ENCODE measurements at regions not wholly inside any gene's neighbourhood (a gene's known extent, or its start where the extent isn't known, plus 50 kb on each side); places are given as distances from the start of the nearest gene placed in this dataset.

DNA sequence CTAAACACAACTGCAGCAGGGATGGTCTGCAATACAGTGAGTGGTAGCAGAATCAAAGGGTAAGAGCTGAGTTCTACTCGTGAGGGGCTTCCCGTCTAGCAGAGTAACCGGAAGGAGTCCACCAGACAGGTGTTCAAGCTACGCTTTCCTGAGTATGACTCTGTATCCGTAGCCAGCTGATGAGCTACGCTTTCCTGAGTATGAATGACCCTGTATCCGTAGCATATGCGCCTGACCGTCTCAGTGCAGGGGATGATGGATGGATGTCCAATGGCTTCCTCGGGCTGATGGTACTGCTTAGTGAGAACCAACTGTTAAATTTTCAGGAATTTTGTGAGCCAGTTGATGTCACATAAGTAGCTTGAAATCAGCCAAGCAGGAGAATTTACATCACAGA is 244.1 kb upstream of the MYT1L start:
- no peak for DNase-seq

DNA sequence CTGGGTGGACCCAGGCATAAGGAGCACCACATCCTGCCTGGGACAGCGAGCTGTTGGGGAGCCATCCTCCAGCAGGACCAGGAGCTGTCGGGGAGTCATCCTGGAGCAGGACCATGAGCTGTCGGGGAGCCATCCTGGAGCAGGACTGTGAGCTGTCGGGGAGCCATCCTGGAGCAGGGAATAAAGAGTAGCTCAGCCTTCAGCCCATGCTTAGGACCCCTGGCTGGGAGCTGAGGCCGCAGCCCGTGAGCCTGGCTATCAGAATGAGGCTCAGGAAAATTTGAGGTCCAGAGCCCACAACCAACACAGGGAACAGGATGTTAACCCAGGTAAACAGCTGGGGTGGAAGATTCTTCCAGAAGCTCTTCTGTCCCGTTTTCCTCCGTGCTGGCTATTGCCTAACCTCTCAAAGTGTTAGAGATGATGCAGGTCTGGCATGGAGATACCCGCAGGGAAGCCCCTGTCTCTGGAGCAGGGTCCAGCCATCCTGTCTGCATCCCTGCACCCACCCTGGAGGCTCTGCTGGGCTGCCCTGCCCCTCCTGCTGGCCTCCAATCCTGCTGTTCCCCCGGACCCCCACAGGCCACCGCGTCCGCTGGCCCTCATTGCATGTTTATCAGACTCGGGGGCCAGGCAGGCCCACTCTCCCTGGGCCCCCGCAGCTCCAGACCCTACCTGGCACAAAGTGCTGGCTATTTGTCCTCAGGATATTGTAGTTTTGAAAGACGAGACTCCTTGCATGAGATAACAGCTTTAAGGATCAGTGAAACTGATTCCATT is 243.5 kb upstream of the MYT1L start:
- DNase-seq, result no peak

DNA sequence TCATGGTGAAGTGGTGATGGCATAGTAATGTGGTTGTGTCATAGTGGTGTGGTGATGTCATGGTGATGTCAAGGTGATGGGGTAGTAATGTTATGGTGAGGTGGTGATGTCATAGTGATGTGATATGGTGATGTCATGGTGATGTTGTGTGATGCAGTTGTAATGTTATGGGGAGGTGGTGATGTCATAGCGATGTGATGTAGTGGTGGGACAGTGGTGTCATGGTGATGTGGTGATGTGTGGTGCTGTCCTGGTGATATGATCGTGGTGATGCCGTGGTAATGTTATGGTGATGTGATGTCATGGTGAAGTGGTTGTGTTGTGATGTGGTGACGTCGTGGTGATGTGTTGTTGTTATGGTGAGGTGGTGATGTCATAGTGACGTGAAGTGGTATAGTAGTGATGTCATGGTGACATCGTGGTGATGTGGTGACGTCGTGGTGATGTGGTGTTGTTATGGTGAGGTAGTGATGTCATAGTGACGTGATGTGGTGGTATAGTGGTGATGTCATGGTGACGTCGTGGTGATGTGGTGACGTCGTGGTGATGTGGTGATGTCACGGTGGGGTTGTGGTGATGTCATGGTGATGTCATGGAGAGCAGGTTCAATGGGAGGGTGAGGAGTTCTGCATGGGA is 242.7 kb upstream of the MYT1L start:
- peak in 1 of 3 experiments; percentile 51 for DNase-seq

DNA sequence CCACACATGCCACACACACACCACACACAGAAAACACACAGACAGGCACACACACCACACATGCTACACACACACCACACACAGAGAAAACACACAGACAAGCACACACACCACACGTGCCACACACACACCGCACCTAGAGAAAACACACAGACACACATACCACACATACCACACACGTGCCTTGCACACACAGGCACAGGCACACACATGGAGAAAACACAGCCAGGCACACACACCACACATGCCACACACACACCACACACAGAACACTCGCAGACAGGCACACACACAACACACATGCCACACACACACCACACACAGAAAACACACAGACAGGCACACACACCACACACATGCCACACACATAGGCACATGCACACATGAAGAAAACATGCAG is 242.1 kb upstream of the MYT1L start:
- no peak for DNase-seq

DNA sequence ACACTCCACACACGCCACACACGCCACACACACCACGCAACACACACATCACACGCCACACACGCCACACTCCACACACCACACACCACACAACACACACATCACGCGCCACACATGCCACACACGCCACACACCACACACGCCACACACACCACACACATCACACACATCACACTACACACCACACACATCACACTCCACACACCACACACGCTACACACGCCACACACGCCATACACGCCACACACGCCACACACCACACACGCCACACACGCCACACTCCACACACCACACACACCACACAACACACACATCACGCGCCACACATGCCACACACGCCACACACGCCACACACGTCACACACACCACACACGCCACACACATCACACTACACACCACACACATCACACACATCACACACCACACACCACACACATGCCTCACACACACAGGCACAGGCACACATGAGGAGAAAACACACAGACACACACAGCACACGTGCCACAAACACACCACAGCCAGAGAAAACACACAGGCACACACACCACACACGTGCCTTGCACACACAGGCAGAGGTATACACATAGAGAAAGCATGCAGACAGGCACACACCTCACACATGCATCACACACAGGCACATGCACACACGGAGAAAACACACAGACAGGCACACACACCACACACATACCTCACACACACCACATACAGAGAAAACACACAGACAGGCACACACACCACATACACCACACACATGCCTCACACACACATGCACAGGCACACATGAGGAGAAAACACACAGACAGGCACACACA is 241.5 kb upstream of the MYT1L start:
- DNase-seq, result no peak

DNA sequence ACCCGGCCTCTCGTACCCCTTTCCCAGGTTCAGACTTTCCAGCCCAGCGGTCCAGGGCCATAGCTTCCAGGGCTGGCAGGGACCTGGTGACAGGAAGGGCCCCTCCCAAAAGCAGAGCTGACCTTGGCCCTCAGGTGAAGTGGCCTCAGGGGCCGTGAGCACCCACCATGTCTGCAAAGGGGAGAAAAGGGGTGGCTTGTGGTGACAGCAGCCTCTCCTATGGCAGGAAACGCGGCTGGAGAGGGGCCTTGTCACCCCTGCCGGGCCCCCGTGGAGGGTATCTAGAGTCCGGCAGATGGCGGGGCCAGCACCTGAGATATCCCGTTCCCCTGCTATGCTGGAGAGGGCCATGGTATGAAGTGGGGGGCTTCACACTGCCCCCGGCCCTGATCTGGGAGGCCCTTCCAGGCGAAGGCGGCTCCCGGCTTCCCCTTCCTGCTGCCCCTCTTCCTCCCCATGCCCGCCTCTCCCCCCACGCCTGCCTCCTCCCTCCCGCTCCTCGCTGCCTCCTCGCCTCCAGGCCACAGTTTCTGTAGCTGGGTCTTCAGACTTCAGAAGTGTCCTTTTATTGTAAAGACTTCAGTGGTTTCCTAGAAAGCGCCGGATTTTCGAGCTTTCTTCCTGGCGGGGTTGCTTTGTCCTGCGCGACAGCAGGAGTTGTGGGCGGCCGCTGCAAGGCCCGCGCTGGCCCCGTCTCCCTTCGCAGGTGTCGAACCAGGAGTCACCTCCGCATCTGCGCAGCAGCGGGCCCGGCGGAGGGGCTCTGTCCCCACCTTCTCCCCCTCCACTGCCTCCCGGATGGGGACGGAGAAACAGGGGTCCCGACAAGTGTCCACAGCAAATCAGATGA is 240.5 kb upstream of the MYT1L start:
- no peak for DNase-seq

DNA sequence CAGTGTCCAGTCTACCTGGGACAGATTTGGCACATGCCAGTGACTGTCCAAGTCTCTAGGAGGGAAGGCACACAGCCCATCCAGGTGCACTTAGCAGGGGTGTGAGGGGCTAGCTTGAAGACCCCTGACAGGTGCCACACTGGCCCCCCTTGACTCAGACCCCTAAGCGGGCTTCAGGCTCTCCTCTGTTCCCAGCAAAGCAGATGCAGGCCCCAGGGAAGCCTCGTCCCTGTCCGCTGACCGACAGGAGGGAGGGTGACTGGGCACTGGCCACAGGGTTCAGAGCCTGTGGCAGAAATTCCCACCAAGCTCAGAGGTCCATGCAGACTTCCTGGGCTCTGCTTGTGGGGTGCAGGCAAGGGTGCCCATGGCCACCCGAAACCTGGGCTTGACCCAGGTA is 239.8 kb upstream of the MYT1L start:
- no peak for DNase-seq

DNA sequence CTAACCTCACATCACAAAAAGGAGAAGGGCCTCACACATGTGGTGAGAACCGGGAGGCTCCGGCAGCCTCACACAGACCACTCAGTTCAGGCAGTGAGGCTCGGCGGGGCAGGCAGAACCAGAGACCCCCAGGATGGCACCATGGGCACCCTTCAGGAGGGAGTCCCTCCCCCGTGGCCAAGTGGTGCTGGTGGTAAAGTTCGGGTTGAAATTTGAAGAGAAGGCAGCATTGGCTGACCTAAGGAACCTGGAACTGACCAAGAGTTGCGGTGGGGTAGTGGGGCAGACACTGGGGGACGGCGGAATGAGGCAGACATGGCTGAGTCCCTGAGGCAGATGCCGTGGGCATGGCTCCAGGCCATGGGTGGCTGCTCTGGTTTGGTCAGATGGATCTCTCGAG is 239.3 kb upstream of the MYT1L start:
- no peak for DNase-seq

DNA sequence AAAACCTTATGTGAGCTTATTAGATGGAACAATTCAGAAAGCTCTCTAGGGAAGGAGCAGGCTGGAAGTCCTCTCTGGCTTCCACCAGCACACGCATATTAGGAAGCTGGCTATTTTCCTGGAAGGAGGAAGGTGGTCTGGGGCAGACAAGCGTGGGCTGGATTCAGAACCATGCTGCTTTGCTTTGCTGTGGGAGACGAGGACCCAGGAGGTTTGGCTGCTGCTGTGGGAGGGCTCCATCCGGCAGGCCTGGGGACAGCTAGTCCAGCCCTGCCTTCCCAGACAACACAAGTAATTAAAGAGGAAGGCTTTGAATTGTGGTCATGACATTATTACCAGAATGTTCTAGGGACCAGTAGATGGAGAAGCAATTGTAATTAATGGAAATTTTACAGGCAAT is 238.8 kb upstream of the MYT1L start:
- no peak for DNase-seq

DNA sequence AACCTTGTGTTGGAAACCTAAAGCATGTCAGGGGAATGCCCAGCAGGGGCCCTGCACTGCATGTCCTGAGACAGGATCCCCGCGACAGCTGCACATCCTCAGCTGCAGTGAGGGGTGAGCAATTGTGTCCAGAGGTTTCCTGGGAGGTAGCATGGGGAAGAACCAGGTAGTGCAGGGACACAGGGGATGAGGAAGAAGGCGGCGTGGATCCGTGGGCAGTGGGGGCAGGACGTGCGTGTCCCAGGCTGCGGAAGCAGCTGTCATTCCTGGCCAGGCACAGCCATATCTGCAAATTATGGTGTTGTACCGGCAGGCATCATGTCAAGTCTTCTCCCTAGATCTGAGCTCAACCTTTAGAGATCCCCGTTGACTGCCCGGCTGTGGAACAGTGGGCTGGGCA is 238.2 kb upstream of the MYT1L start:
- DNase-seq, result no peak

DNA sequence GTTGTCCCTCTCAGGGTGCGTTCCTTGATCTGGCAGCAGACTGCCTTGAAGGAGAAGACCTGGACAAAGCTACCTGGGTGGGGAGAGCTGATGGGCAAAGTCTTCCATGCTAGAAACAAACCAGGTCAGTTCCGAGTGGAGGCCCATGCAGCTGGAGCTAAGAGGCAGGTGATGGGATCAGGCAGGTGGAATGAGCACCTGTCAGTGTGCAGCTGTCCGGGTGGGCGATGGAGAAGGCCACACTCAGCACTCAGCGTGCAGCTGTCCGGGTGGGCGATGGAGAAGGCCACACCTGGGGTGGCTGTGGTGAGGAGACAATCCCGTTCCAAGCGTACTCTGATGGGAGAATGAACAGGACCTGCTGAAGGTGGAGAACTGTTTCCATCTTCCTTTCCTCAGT is 237.3 kb upstream of the MYT1L start:
- no peak for DNase-seq

DNA sequence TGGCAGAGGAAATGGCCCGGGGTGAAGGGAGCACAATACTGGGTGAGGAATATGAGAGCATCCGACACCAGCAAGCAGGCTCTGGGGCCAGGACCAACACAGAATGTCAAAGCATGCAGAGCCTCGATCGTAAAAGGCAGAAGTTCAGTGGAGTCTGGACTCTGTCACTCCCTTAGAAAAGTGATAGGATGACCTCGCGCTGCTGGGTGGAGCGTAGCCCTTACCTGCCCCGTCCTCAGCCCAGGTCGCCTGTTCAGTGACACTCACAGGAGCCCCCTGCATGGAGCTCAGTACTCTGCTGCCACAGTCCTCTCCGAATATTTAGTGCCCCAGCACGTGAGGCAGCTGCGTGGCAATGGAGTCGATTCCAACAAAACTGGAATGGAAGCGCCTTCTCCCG is 236.7 kb upstream of the MYT1L start:
- no peak for DNase-seq

DNA sequence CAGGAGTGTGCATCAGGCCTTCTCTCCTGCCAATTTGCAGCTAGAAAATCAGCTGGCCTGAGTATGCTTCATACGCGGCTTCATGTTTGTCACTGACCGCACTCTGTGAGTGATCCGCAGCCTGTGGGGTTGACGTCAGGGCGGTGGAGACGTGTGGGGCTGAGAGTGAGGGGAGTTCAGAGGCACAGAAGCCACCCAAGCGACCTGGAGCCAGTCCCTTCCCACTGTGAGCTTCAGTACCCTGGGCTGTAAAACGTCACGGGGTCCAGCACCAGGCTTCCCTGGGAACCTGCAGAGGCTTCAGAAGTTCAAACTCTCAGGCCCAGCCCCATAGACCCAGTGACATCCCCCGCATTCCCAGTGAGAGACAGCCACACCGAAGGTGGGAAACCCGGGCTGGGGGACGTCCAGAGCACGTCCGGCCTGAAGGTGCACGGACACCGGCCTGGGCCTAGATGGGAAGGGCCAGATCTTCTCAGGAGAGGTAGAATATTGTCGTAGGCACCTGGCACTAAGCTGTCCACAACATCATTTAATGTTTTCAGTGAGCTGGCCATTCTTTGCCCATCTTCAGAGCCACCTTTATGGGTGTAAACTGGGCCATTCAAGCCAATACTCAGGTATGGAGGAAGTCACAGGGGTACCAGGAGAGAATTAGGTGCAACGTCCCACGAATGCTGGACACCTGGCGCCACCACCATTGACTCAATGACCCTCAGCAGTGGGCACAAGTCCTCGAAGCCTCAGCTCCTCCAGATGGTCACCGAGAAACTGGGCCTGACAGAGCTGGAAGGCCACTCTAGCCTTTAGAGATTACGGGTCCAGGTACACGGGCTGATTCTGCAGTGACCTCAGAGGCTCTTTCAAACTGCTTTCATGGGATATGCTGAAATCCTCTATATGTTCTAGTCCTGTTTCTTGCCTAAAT is 235.6 kb upstream of the MYT1L start:
- DNase-seq, result no peak

DNA sequence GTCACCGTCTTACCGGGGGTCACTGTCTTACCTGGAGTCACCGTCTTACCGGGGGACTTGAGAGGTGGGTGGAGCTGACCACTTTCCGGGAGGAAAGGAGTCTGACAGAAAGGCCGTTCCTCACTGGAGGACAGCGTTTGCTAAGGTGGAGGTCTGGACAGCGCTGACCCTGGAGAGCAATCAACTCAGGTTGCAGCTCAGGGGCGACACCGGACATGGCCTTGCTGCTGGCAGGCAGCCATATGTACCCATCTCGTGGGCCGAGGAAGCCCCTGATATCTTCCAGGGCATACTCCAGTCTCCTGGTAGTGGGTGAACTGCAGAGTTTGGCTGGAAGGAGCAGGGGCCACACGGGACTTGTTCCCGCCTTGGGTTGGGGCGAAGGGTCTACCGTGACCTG is 234.6 kb upstream of the MYT1L start:
- no peak for DNase-seq

DNA sequence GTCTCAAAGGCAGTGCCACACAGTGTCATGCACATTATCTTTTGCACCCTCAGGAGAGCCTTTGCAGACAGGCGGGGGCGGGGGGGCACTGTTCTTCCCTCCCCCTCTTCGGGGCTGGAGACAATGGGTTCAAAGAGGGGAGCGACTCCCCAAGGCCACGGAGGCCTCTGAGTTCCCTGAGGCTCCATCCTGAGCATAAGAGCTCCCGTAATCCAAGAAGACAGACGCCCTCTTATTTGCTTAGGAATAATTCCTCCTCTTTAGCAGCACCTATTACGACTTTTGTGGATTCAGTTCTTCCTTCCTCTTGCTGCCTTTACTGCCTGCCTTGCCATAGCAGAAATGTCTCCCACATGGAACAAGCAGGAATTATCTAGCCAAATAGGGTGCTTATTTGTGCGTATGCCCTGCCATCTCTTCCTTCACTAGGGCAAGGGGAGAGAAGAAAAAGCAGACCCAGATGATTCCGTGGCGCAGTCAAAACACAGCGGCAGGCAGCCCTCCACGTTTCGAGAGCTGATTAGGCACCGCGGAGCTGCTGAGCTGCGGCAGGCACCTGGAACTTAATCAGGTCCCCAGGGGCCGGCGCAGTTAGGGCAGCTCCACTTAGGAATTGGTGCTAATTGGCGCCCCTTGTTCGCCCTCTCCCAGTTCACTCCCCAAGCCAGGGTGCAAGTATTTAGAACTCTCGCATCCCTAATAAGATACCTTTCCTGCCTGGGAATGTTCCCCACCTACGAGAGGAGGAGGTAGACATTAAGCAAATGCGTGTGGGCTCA is 233.4 kb upstream of the MYT1L start:
- DNase-seq, result peak; percentile 41 to 86 (median 73)

DNA sequence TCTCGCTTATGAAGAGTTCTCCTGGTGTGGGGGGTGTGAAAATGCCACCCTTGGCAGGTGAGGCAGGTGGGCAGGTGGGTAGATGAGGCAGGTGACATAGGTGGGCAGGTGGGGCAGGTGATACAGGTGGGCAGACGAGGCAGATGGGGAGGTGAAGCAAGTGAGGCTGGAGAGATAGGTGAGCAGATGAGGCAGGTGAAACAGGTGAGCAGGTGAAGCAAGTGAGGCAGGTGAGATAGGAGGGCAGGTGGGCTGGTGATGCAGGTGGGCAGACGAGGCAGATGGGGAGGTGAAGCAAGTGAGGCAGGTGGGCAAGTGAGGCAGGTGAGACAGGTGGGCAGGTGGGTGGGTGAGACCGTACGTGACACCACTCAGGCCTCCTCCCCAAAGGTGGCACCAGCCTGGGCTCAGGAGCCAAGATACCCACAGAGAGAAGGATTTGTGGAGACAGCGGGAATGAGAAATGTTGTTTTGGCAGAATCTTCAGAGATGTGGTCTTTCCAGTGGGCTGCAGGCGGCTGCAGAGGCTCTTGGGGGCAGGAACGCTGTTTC is 232.3 kb upstream of the MYT1L start:
- DNase-seq, result no peak

DNA sequence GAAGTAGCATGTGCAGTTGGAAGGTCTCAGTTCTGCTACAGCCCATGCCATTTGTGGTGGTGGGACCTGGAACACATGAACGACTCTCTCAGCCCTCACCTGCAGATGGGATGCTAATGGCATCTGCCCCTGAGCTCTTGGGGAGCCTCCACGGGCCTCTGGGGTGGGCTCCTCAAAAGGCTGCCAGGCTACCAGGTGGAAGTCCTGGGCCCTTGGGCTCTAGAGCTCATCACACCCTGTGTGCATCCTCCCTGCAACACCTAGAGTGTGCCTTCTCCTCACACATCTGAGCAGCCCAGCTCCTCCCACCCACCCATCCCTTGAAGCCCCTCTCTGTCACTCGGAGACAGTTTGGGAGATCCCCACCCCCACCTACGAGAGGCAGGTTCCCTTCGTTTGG is 231.8 kb upstream of the MYT1L start:
- DNase-seq, result no peak

DNA sequence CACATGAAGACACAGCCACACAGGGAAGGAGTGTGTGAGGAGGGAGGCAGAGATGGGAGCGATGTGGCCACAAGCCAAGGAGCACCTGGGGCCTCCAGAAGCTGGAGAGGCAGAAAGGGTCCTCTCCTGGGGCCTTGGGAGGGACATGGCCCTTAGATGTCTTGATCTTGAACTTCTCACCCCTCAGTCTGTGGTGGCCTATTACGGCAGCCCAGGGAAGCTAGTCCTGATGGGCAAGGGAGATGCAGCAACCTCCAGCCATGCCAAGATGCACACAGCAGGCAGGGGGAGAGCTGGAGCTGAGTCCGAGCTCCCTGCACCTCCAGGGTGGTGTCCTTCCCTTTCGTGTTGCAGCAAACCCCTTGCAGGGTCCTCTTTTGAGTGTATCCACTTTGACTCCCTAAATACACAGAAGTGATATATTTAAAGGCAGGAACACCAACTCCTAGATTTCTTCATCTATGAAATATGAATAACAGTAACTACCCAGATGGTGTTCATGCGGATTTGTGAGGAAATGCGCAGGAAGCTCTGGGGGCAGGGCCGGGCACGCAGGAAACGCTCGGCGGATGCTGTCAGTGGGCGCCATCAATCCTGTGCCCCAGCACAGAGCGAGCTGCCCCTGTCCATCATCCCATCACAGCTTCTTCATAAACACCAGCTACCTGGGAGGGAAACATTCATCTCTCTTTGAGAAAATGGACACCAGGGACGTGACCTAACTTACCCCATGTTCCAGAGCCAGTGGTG is 230.4 kb upstream of the MYT1L start:
- DNase-seq, result no peak

DNA sequence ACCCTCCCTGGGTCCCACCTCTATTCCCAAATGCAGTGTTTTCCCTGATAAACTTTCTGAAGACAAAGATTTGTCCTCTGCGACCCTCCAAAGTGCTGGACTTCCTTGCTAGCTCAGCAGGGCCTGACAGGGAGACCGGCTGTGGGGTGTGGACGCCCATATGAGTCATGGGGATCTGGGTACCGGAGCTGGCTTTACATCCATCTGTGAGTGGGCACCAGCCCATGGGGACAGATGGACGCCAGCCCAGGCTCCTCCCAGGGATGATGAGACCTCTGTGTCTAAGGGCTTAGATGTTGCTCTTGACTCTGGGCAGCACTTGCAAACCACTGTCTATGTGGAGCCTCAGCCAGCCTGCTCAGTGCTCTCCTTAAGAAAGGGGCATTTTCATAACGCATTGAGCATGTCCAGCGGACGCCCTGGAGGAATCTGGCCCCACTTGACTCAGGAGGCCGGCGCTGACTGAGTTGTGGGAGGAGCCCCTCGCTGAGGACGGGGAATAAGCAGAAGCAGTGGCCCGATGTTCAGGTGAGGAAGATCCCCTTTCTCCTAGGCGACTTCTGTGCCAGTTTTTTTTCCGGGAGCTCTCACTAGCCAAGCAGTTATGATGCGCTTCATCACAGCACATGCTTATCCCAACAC is 229.4 kb upstream of the MYT1L start:
- DNase-seq, result no peak

All from NCI-H1417 (cell line).